ENCODE measurements at regions not wholly inside any gene's neighbourhood (a gene's known extent, or its start where the extent isn't known, plus 50 kb on each side); places are given as distances from the start of the nearest gene placed in this dataset.

DNA sequence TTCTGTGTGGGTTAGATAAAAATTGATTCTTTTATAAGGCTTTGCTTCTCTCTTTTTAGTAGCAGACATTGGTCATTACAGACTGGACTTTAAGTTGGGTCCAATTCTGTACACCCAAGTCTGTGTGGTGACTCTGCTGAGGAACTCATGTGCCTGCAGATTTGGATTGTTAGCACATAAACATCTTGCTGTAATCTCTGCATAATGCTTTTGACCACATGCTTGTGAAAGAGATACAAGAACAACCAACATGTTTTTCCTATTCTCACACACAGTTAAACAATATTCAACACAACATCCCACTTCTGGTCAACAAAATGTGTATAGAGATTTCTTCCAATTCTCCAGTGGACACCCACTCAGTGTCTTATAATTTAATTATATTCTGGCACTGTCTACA lies 270.1 kb downstream of the RDH14 start:
- H3K79me2 ChIP-seq (ENCODE audit: insufficient read depth, low read length), result no peaks in the 10 kb centered on the region
- H3K4me1 Mint-ChIP-seq, result no peaks in the 10 kb centered on the region
- H3K4me1 ChIP-seq (ENCODE audit: insufficient read depth, low read length), result no peaks in the 10 kb centered on the region
- no peak for TF ChIP-seq CTCF (conservative IDR thresholded peaks at IDR 0.05)
- no peaks in the 10 kb centered on the region for H3K36me3 Mint-ChIP-seq (ENCODE audit: insufficient read depth in 1 of 3, low read depth in 3 of 3)
- H3K27me3 ChIP-seq (ENCODE audit: insufficient read depth, low read length), result no peaks in the 10 kb centered on the region
- no peaks in the 10 kb centered on the region for H3K27me3 Mint-ChIP-seq (ENCODE audit: low read depth)
- no peak overlapping the region for H4K8ac ChIP-seq (replicated peaks; ENCODE audit: insufficient read length, low read depth, low read length)
- no peak overlapping the region for H2BK15ac ChIP-seq (ENCODE audit: low read depth, low read length)
- H2AFZ ChIP-seq (ENCODE audit: low read length), result no peak overlapping the region
- no peak overlapping the region for H2AK5ac ChIP-seq (ENCODE audit: insufficient read length, low read length)
- no peak overlapping the region for H4K5ac ChIP-seq (ENCODE audit: insufficient read length, low read depth, low read length)
- H3K9ac ChIP-seq (ENCODE audit: extremely low read depth, insufficient read length, low read length), result no peak overlapping the region
- no peak overlapping the region for H3K4me3 Mint-ChIP-seq
- H3K4ac ChIP-seq (ENCODE audit: low read depth, low read length), result no peak overlapping the region
- no peak overlapping the region for H2BK12ac ChIP-seq (ENCODE audit: insufficient read length, low read depth, low read length)
- H4K20me1 ChIP-seq (ENCODE audit: control insufficient read depth, insufficient read depth, insufficient read length), result no peaks in the 10 kb centered on the region
- no peak overlapping the region for H3K4me2 ChIP-seq (ENCODE audit: insufficient read depth, insufficient read length, low read length)
- no peak overlapping the region for H2BK120ac ChIP-seq (ENCODE audit: low read depth, low read length, poor library complexity, severe bottlenecking)
- no peak overlapping the region for H2BK5ac ChIP-seq (ENCODE audit: insufficient read length, low read length)
- no peaks in the 10 kb centered on the region for H3K23me2 ChIP-seq (ENCODE audit: insufficient read length, low read depth, low read length, poor library complexity, severe bottlenecking)
- H3K56ac ChIP-seq (ENCODE audit: insufficient read length, low read depth, low read length), result no peak overlapping the region
- no peaks in the 10 kb centered on the region for H3K79me1 ChIP-seq (ENCODE audit: insufficient read depth, low read depth, low read length, poor library complexity, severe bottlenecking)
- H2BK20ac ChIP-seq (ENCODE audit: low read depth, low read length, poor library complexity, severe bottlenecking), result no peak overlapping the region
- H3K14ac ChIP-seq (ENCODE audit: insufficient read depth, low read length), result no peak overlapping the region
- no peak overlapping the region for H3K18ac ChIP-seq (ENCODE audit: insufficient read length, low read depth, low read length)
- no peak for DNase-seq
- no peak overlapping the region for H3T11ph ChIP-seq (ENCODE audit: low read length)
- no peak overlapping the region for H4K91ac ChIP-seq (ENCODE audit: insufficient read length, low read depth, low read length)
- H3K9me3 ChIP-seq (ENCODE audit: control insufficient read depth, low read depth, low read length), result no peaks in the 10 kb centered on the region
- H3K27ac Mint-ChIP-seq, result no peak overlapping the region
- peaks cover 0 to 3% of the 10 kb centered on the region in 2 experiments; a peak in 1 of 5 replicates for H3K9me3 Mint-ChIP-seq
- no peak overlapping the region for H3K23ac ChIP-seq (ENCODE audit: insufficient read length, low read depth, low read length)
- no peak overlapping the region for H3K27ac ChIP-seq (ENCODE audit: insufficient read length, low read depth, low read length)
